ENCODE measurements at regions not wholly inside any gene's neighbourhood (a gene's known extent, or its start where the extent isn't known, plus 50 kb on each side); places are given as distances from the start of the nearest gene placed in this dataset.
"Not testable (repeated sequence)": the region's sequence is repeated elsewhere in the genome, so short reads cannot be mapped to it uniquely, and the experiment has no call there.

DNA sequence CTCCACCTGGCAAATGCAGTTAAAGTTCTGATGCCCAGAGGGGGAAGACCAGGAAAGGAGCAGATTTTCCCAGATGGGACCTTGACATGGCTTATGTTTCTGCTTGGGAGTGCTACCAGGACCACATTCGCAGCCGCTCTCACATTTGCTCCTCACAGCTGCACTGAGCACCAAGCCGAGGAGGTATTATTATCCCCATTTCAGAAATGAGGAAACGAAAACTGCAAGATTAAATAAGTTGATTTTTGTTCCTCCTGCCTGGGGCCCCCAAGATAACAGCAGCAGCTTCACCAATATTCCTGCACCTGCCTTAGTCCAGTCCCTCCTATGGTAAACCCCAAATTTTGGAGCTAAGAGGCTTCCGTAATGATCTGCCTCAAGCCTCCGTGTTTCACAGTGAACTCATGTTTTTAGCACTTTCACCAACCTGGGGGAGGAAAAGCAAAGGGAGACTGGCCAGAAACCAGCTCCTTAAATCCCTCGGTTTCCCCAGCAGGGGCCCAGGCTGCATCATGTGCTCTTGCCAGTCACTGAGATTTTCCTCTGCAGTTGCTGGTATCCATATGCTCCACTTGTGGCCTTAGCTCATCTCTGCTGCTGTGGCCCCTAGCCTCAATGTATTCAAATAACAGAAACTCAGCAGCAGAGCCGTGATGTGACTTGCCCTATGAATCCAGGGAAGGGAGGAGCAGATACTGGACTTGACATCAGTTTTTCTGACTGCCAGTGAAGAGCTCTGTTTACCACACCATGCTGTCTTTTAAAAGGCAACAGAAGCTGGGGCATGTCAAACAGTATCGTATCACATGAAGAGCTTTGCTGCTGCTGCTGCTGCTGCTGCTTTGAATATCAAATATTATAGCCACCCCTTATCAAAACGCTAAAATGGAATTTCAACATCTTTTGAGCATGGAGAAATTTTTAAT lies 95.5 kb upstream of the KLHL13 start:
- peak; percentile 1 for DNase-seq (ENCODE audit: low spot score)

DNA sequence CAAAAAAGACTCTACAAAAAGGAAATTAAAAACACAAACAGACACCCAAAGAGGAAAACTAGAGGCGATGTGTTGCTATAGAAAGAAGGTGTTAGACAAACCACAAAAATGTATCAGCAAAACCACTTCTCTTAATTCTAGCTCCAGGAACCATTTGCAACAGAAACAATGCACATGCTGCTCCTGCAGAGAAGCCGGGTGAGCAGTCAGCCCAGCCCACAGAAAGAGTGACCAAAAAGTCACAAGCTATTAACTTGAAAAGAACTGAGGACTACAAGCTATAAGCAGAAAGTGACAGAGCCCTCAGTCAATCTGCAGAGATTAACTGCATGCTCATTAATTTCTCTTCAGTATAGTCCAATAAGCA lies 96.2 kb upstream of the KLHL13 start:
- DNase-seq (ENCODE audit: low spot score), result no peak
- in situ Hi-C loops (cut with HindIII; ENCODE audit: low sequenced_read_pairs), result no loop called here

More for the DNA sequence above, 95.5 kb upstream of the KLHL13 start:
- in situ Hi-C loops (cut with HindIII; ENCODE audit: low sequenced_read_pairs), result no loop called here

DNA sequence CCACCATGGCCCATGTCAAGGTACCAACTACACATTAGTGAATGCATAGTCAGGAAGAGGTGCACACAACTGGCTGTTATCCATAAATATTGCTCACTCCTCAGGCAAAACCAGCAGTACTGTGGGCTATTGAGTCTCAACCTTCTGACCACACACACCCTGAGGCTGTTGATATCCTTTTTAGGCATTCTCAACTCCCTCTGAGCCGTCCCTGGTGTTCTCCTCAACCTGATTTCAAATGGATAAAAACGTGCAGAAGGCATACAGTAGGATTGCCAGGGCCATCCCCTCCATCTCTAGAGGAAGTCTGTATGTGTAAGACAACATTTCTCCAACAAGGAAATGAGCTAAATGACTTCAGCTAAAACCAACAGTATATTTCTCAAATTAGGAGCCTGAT lies 98.7 kb upstream of the KLHL13 start:
- no peak for DNase-seq (ENCODE audit: low spot score)
- in situ Hi-C loops (cut with HindIII; ENCODE audit: low sequenced_read_pairs), result no loop called here

DNA sequence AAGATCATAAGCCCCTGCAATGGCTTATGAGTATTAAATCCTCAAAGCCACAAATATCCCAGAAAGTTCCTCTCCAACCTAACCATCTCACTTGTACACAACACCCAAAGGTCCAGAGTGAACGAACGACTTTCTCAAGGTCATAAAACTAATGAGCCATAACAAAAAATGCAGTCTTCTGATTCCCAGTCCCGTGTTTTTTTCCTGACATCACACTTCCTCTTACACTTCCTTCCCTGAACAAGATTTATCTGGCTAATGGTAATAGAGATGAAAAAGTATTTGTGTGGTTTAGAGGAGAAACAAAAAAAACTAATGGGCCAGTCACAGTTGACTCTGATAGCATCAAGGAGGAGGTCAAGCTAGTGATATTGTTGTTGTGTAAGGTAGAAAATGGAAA lies 99.5 kb upstream of the KLHL13 start:
- DNase-seq (ENCODE audit: low spot score), result no peak

DNA sequence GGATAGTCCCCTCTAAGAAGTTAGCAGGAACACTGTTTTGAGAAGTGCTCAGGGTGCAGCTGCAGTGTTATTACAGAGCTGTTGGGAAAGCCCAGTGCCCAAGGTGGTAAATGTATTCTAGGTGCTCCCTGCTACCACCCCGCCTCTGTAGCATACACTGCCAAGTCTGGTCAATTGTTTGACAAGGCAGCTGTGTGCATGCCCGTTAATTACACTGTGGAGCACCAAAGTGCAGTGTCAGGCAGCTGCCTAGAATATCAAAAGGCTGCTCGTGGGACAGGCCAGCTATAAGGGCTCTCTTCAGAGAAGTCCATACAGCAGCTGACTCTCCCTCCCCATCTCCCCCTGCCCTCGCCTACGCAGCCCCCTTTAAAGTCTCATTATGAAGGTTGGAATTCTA lies 99.9 kb upstream of the KLHL13 start:
- DNase-seq (ENCODE audit: low spot score), result no peak
- in situ Hi-C loops (cut with HindIII; ENCODE audit: low sequenced_read_pairs), result no loop called here

More for the DNA sequence above, 99.5 kb upstream of the KLHL13 start:
- in situ Hi-C loops (cut with HindIII; ENCODE audit: low sequenced_read_pairs), result no loop called here

GRCh38 chrX:118218079-118218478 lies 101.5 kb upstream of the KLHL13 start:
- in situ Hi-C loops (cut with HindIII; ENCODE audit: low sequenced_read_pairs), result no loop called here

GRCh38 chrX:118218940-118219339 lies 102.3 kb upstream of the KLHL13 start:
- DNase-seq (ENCODE audit: low spot score), result no peak
- in situ Hi-C loops (cut with HindIII; ENCODE audit: low sequenced_read_pairs), result no loop called here

More at GRCh38 chrX:118218079-118218478, 101.5 kb upstream of the KLHL13 start:
- DNase-seq (ENCODE audit: low spot score), result no peak

DNA sequence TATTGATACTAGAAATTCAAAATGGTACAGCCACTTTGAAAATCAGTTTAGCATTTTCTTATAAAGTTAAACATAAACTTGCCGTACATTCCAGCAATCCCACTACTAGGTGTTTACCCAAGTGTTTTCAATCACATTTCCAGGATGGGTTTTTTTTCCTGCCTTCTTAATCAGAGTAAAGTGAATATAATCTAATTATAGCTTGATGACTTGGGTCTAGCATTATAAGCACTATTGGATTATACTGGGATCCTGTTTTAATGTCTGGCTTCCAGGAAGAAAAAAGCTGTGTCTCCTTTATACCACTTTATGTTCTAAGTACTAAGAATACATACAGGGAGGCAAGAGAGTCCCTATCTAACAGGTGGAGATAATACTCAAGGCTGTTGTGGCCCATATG lies 103.3 kb upstream of the KLHL13 start:
- in situ Hi-C loops (cut with HindIII; ENCODE audit: low sequenced_read_pairs), result no loop called here

GRCh38 chrX:118220509-118220908 lies 103.9 kb upstream of the KLHL13 start:
- DNase-seq (ENCODE audit: low spot score), result no peak
- in situ Hi-C loops (cut with HindIII; ENCODE audit: low sequenced_read_pairs), result no loop called here

More for the DNA sequence above, 103.3 kb upstream of the KLHL13 start:
- DNase-seq (ENCODE audit: low spot score), result no peak

- in situ Hi-C loops (cut with HindIII; ENCODE audit: low sequenced_read_pairs), result no loop called here
Observed at GRCh38 chrX:118221270-118221669, 104.7 kb upstream of the KLHL13 start.

GRCh38 chrX:118221733-118222132 lies 105.1 kb upstream of the KLHL13 start:
- in situ Hi-C loops (cut with HindIII; ENCODE audit: low sequenced_read_pairs), result no loop called here
- DNase-seq (ENCODE audit: low spot score), result no peak

More at GRCh38 chrX:118221270-118221669, 104.7 kb upstream of the KLHL13 start:
- no peak for DNase-seq (ENCODE audit: low spot score)

GRCh38 chrX:118222421-118222820 lies 105.8 kb upstream of the KLHL13 start:
- no peak for DNase-seq (ENCODE audit: low spot score)
- in situ Hi-C loops (cut with HindIII; ENCODE audit: low sequenced_read_pairs), result no loop called here

GRCh38 chrX:118225711-118226428 lies 109.3 kb upstream of the KLHL13 start:
- DNase-seq (ENCODE audit: low spot score), result peak; percentile 15
- in situ Hi-C loops (cut with HindIII; ENCODE audit: low sequenced_read_pairs), result no loop called here

DNA sequence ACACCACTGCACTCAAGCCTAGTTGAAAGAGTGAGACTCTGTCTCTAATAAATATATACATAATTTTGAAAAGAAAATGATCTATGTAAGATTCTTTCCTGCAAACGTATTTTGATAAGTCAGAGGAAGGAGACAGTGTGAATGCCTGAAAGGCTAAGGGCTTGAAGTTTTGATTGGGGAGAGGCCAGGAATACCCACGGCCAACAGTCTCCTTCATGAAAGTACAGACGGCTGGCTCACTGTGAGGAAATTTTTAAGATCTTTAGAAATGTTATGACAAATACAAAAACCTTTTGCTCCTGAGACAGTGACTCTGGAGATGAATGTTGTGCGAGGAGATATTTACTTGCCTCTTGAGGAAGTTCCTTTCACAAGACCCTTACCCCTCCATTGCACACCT lies 111.4 kb upstream of the KLHL13 start:
- no peak for DNase-seq (ENCODE audit: low spot score)
- in situ Hi-C loops (cut with HindIII; ENCODE audit: low sequenced_read_pairs), result no loop called here

- DNase-seq (ENCODE audit: low spot score), result no peak
- in situ Hi-C loops (cut with HindIII; ENCODE audit: low sequenced_read_pairs), result no loop called here
Observed at GRCh38 chrX:118228456-118228855, 111.8 kb upstream of the KLHL13 start.

DNA sequence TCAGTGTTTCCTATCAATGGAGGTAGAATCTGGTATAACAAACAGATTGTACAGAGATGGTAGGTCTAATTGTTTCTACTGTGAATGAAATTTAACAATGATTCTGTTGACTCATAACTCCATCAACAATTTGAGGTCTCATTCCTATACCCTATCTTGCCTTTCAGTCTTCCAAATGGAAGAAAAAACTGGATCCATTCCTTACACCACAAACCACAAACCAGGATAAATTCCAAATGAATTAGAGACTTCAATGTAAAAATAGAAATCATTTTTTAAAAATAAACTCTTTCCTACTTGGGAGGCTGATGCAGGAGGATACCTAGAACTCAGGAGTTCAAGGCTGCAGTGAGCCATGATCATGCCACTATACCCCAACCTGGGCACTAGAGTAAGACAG lies 114.4 kb upstream of the WDR44 start:
- in situ Hi-C loops (cut with HindIII; ENCODE audit: low sequenced_read_pairs), result no loop called here
- no peak for DNase-seq (ENCODE audit: low spot score)

GRCh38 chrX:118239178-118239870 lies 106.6 kb upstream of the WDR44 start:
- in situ Hi-C loops (cut with HindIII; ENCODE audit: low sequenced_read_pairs), result no loop called here
- DNase-seq (ENCODE audit: low spot score), result no peak

- no peak for DNase-seq (ENCODE audit: low spot score)
- in situ Hi-C loops (cut with HindIII; ENCODE audit: low sequenced_read_pairs), result no loop called here
Observed at GRCh38 chrX:118239913-118240698, 105.8 kb upstream of the WDR44 start.

- in situ Hi-C loops (cut with HindIII; ENCODE audit: low sequenced_read_pairs); DNase-seq (ENCODE audit: low spot score): not testable (repeated sequence)
Observed at GRCh38 chrX:118246961-118247360, 98.9 kb upstream of the WDR44 start.

Measured in G401 (cell line).